Choroid plexus epithelial cell (primary cell): ENCODE measurements at regions not wholly inside any gene's neighbourhood (a gene's known extent, or its start where the extent isn't known, plus 50 kb on each side); places are given as distances from the start of the nearest gene placed in this dataset.

ENCODE experiments used
- DNase-seq: peaks from one replicate; pipeline ENCODE4 v3.0.0-alpha.2; 2010; ENCODE audit warnings: low read depth
- H3K4me3 ChIP-seq: 2 replicates; pipeline ENCODE4 v1.5.1; 2011; ENCODE audit warnings: low read depth, mild to moderate bottlenecking, control low read depth, low read length, moderate library complexity
- CTCF ChIP-seq: conservative IDR thresholded peaks from 2 replicates; pipeline ENCODE4 v1.5.1; 2011; ENCODE audit warnings: low read depth, mild to moderate bottlenecking, control low read depth, inconsistent platforms, low read length, moderate library complexity

- H3K4me3 ChIP-seq: no peak overlapping the region
- no peak for TF ChIP-seq CTCF
- no peak for DNase-seq
Observed at GRCh38 chr18:68504441-68505177, 210.3 kb downstream of the TMX3 start.

GRCh38 chr18:68500556-68500955 is 214.4 kb downstream of the TMX3 start:
- no peak for TF ChIP-seq CTCF
- DNase-seq: no peak

GRCh38 chr18:68499141-68499540 is 215.8 kb downstream of the TMX3 start:
- no peak overlapping the region for H3K4me3 ChIP-seq
- TF ChIP-seq CTCF: no peak

More at GRCh38 chr18:68500556-68500955, 214.4 kb downstream of the TMX3 start:
- H3K4me3 ChIP-seq: no peak overlapping the region

GRCh38 chr18:68498636-68499035 is 216.3 kb downstream of the TMX3 start:
- TF ChIP-seq CTCF: no peak
- no peak for DNase-seq
- H3K4me3 ChIP-seq: no peak overlapping the region

More at GRCh38 chr18:68499141-68499540, 215.8 kb downstream of the TMX3 start:
- no peak for DNase-seq

GRCh38 chr18:68498185-68498584 is 216.7 kb downstream of the TMX3 start:
- DNase-seq: no peak
- TF ChIP-seq CTCF: no peak

GRCh38 chr18:68494802-68495581 is 219.9 kb downstream of the TMX3 start:
- no peak for TF ChIP-seq CTCF
- DNase-seq: peak; percentile 91

More at GRCh38 chr18:68498185-68498584, 216.7 kb downstream of the TMX3 start:
- no peak overlapping the region for H3K4me3 ChIP-seq

More at GRCh38 chr18:68494802-68495581, 219.9 kb downstream of the TMX3 start:
- H3K4me3 ChIP-seq: no peak overlapping the region
